ENCODE measurements at regions not wholly inside any gene's neighbourhood (a gene's known extent, or its start where the extent isn't known, plus 50 kb on each side); places are given as distances from the start of the nearest gene placed in this dataset.

- DNase-seq (ENCODE audit: low spot score) = no peak
Observed at GRCh38 chr2:34401186-34401585, 802.1 kb upstream of the FAM98A start.

GRCh38 chr2:34388446-34388845, 789.3 kb upstream of the FAM98A start:
- DNase-seq (ENCODE audit: low spot score) = no peak

- no peak for DNase-seq (ENCODE audit: low spot score)
Observed at GRCh38 chr2:34387536-34387935, 788.4 kb upstream of the FAM98A start.

- DNase-seq (ENCODE audit: low spot score) = no peak
Observed at GRCh38 chr2:34379586-34379985, 780.5 kb upstream of the FAM98A start.

- no peak for DNase-seq (ENCODE audit: low spot score)
Observed at GRCh38 chr2:34373586-34374233, 774.6 kb upstream of the FAM98A start.

GRCh38 chr2:34372967-34373366, 773.9 kb upstream of the FAM98A start:
- no peak for DNase-seq (ENCODE audit: low spot score)

GRCh38 chr2:34371711-34372110, 772.6 kb upstream of the FAM98A start:
- no peak for DNase-seq (ENCODE audit: low spot score)

- DNase-seq (ENCODE audit: low spot score) = no peak
Observed at GRCh38 chr2:34368304-34368703, 769.2 kb upstream of the FAM98A start.

- DNase-seq (ENCODE audit: low spot score) = no peak
Observed at GRCh38 chr2:34365932-34366331, 766.8 kb upstream of the FAM98A start.

GRCh38 chr2:34365512-34365911, 766.4 kb upstream of the FAM98A start:
- DNase-seq (ENCODE audit: low spot score) = no peak

GRCh38 chr2:34353509-34354113, 754.5 kb upstream of the FAM98A start:
- DNase-seq (ENCODE audit: low spot score) = no peak

GRCh38 chr2:34349527-34349926, 750.4 kb upstream of the FAM98A start:
- no peak for DNase-seq (ENCODE audit: low spot score)

GRCh38 chr2:34345030-34345429, 745.9 kb upstream of the FAM98A start:
- DNase-seq (ENCODE audit: low spot score) = no peak

- DNase-seq (ENCODE audit: low spot score) = no peak
Observed at GRCh38 chr2:34340307-34340706, 741.2 kb upstream of the FAM98A start.

- DNase-seq (ENCODE audit: low spot score) = no peak
Observed at GRCh38 chr2:34337735-34338134, 738.6 kb upstream of the FAM98A start.

- no peak for DNase-seq (ENCODE audit: low spot score)
Observed at GRCh38 chr2:34332813-34333212, 733.7 kb upstream of the FAM98A start.

GRCh38 chr2:34320056-34320455, 721.0 kb upstream of the FAM98A start:
- DNase-seq (ENCODE audit: low spot score) = no peak

GRCh38 chr2:34317797-34318196, 718.7 kb upstream of the FAM98A start:
- no peak for DNase-seq (ENCODE audit: low spot score)

- DNase-seq (ENCODE audit: low spot score) = no peak
Observed at GRCh38 chr2:34316788-34317187, 717.7 kb upstream of the FAM98A start.

- DNase-seq (ENCODE audit: low spot score) = no peak
Observed at GRCh38 chr2:34311816-34312215, 712.7 kb upstream of the FAM98A start.

GRCh38 chr2:34308140-34308539, 709.0 kb upstream of the FAM98A start:
- no peak for DNase-seq (ENCODE audit: low spot score)

GRCh38 chr2:34307636-34308035, 708.5 kb upstream of the FAM98A start:
- DNase-seq (ENCODE audit: low spot score) = no peak

GRCh38 chr2:34306745-34307144, 707.6 kb upstream of the FAM98A start:
- no peak for DNase-seq (ENCODE audit: low spot score)

GRCh38 chr2:34305587-34305986, 706.5 kb upstream of the FAM98A start:
- DNase-seq (ENCODE audit: low spot score) = no peak
